ENCODE measurements at regions not wholly inside any gene's neighbourhood (a gene's known extent, or its start where the extent isn't known, plus 50 kb on each side); places are given as distances from the start of the nearest gene placed in this dataset.

DNA sequence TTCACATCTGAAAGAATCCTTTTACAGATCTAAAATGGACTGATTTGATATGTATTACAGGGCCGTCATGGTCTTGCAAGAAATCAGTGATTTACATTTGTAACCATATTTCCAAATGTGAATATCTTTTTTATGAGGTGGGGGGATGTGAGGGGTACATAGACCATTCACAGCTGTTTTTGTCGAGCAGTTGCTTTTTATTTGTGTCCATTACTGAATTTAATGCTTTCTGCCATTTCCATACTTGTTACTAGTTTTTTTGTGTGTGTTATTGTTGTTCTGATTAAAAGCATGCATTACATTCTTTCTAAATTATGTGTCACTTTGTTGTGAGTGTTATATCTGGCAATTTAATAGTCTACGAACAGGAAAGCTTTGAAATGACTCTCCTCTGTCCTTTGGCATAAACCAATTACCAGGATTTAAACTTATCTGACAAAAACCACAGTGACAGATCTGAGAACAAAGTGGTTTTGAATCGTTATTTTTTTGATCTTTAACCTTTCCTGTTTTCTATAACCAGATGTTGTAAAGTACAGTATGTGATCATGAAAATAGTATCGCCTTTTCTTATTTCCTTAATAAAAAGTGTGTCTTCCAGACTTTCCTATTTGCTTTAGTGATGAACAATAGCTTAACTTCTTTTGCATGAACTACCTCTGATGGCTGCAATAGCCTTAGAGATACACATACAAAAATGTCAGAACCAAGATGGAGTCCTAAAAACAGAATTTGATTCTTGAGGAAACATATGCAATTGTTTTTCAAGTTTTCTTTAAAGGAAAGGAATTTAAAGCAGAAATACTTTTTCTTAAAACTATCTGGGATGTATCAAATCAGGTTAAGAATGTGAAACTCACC lies 354.2 kb upstream of the ACVR2A start:
- DNase-seq (ENCODE audit: low read depth) = no peak
- H3K4me3 ChIP-seq (ENCODE audit: low read depth, low read length) = no peak overlapping the region

DNA sequence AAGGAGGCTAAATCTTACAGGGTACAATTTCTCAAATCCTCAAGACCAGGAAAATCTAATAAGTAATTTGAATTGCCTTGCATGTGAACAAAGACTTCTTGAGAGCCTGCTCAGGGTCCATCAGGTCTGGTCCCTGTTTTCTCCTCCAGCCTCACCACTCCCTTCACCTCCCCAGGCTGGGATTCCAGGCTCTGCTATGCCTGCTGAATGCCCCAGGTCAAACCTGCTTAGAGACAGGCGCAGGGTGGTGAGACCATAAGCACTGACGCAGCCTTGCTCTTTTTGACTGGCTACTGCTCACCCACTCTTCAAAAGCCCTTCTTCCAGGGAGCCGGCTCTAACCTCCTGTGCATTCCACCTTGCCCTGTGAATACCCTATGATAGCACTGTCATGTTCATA lies 356.4 kb upstream of the ACVR2A start:
- no peak for DNase-seq (ENCODE audit: low read depth)
- H3K4me3 ChIP-seq (ENCODE audit: low read depth, low read length) = no peak overlapping the region

DNA sequence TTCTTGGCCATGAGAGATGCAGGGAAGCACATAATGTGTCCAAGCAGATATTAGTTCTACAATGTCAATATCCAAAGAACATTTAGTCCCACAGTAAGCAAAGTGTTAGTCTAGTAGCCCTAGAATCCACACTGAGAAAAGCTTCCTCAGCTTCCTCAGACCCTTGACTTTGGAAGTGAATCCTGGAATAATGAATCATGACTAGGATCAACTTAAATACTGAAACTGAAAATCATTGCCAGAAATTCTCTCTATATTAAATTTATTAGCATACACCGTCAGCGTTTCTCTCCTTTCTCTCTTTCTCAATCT lies 356.9 kb upstream of the ACVR2A start:
- no peak overlapping the region for H3K4me3 ChIP-seq (ENCODE audit: low read depth, low read length)
- no peak for DNase-seq (ENCODE audit: low read depth)

GRCh38 chr2:147487286-147487977 lies 357.4 kb upstream of the ACVR2A start:
- DNase-seq (ENCODE audit: low read depth) = no peak
- H3K4me3 ChIP-seq (ENCODE audit: low read depth, low read length) = no peak overlapping the region

DNA sequence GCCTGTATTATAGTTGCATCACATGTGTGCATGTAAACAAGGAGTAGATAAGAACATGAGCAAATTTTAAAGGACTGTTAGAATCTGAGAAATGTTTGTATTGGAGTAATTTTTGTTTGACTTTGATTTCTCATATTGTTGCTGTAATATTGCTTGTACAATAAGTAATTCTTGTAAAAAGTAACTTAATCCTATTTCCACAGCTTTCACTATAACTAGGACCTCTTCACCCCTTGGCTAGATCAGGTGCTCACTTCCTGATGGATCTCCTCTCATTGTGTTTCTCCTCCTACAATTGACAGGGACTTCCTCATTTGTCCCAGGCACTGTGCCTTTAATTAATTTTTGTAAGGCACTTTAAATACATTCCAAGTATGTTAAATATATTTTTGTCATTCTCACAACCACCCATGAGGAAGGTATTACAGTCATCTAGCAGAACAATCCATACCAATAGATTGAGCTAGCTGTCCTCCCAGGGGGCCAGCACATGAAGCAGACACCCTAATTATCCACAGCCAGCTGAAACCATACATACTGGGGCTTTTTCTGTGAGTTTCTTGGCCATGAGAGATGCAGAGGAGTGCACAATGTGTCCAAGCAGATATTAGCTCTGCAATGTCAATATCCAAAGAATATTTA lies 359.5 kb upstream of the ACVR2A start:
- DNase-seq (ENCODE audit: low read depth) = no peak
- no peak overlapping the region for H3K4me3 ChIP-seq (ENCODE audit: low read depth, low read length)

GRCh38 chr2:147483911-147484310 lies 360.9 kb upstream of the ACVR2A start:
- H3K4me3 ChIP-seq (ENCODE audit: low read depth, low read length) = no peak overlapping the region
- DNase-seq (ENCODE audit: low read depth) = no peak

GRCh38 chr2:147482916-147483669 lies 361.7 kb upstream of the ACVR2A start:
- no peak for DNase-seq (ENCODE audit: low read depth)
- H3K4me3 ChIP-seq (ENCODE audit: low read depth, low read length) = no peak overlapping the region

DNA sequence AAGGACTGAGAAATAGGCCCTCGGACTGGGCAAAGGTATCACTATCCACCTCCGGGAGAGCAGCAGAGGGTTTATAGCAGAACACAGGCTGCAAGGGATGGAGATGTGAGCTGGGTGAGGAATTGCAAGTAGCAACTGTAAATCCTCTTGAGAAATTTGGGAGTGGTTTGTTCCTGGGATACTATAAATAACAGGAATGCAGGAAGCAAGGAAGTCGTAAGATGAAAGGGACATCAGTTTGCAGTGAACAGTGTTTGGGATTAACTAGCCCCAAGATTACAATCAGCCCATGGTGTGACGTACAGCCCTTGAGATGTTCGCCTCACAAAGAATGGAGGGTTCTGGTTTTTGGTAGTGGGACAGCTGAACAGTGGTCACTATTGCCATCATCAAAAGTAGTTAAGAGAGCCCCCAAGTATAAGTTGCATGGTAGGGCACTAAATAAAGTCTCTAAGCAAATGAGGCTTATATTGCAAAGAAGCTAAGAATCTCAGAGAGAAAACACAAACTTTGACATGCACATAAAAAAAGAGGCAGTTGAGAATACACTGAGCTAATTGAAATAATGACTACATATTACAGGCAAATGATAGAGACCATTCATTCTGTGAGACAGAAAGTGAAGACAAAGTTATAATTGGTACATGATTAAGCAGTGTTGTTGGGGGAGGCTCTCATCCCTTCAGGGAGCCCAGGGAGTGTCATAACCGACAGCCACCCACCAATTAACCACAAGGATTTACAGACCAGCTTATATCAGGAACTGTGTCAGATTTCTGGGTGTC lies 362.5 kb upstream of the ACVR2A start:
- DNase-seq (ENCODE audit: low read depth) = no peak
- no peak overlapping the region for H3K4me3 ChIP-seq (ENCODE audit: low read depth, low read length)

DNA sequence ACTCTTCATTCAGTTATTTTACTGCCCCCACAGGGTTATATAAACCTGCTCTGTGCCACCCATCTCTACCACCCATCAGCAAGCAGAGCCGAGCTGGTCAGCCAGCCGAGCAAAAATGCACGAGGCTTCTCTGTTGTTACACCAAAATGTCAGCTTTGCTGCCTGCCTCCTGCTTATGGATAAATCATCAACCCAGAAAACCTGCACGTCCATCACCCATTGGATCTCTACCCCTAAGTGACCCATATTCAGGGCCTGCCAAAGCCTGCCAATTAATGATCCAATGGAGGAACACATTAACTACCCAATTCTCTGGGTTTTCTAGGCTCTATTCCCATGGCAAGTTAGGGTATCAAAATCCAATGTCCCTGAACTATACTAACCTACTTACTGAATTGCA lies 365.5 kb upstream of the ACVR2A start:
- no peak for DNase-seq (ENCODE audit: low read depth)
- H3K4me3 ChIP-seq (ENCODE audit: low read depth, low read length) = no peak overlapping the region

DNA sequence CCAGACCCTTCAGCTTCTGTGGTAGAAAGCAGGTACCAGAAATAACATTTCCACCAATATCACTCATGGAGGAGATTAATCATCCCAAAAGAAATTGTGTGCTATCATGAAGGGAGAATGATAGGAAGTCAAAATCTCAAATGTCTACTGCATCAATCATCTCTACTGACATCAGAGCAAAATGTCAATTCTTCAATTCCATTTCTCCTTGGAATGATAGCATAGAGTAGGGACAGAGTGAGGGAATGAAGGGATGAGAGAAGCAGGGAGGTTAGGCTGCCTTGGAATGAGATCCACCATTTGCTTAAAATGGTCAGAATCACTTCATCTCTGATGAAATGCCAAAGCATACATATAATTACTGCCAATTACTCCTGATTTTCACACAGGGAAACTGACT lies 371.8 kb upstream of the ACVR2A start:
- no peak overlapping the region for H3K4me3 ChIP-seq (ENCODE audit: low read depth, low read length)
- DNase-seq (ENCODE audit: low read depth) = no peak

- H3K4me3 ChIP-seq (ENCODE audit: low read depth, low read length) = no peak overlapping the region
- DNase-seq (ENCODE audit: low read depth) = no peak
Measured at GRCh38 chr2:147471126-147471525, 373.7 kb upstream of the ACVR2A start.

DNA sequence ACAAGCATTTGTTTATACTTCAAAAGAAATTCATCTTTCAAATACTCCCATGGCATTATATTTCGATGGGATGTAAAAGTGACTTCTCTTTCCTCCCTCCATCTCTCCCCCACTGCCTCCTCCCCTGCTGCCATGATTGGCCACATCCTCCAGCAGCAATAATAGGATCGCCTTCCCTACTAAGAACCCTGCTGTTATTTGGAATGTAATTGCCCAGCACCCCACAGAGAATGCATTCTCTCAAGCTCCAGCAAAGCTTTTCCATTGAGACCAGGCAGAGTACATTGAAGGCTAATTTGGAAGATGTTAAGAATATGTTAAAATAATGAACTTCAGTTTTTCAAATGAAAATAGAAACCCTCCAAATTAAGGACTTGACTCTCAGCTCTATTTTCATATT lies 375.4 kb upstream of the ACVR2A start:
- H3K4me3 ChIP-seq (ENCODE audit: low read depth, low read length) = no peak overlapping the region
- no peak for DNase-seq (ENCODE audit: low read depth)

GRCh38 chr2:147468963-147469362 lies 375.9 kb upstream of the ACVR2A start:
- DNase-seq (ENCODE audit: low read depth) = no peak
- H3K4me3 ChIP-seq (ENCODE audit: low read depth, low read length) = no peak overlapping the region

- H3K4me3 ChIP-seq (ENCODE audit: low read depth, low read length) = no peak overlapping the region
- DNase-seq (ENCODE audit: low read depth) = no peak
Measured at GRCh38 chr2:147468349-147468748, 376.5 kb upstream of the ACVR2A start.

- no peak overlapping the region for H3K4me3 ChIP-seq (ENCODE audit: low read depth, low read length)
- DNase-seq (ENCODE audit: low read depth) = no peak
Measured at GRCh38 chr2:147467441-147467840, 377.4 kb upstream of the ACVR2A start.

DNA sequence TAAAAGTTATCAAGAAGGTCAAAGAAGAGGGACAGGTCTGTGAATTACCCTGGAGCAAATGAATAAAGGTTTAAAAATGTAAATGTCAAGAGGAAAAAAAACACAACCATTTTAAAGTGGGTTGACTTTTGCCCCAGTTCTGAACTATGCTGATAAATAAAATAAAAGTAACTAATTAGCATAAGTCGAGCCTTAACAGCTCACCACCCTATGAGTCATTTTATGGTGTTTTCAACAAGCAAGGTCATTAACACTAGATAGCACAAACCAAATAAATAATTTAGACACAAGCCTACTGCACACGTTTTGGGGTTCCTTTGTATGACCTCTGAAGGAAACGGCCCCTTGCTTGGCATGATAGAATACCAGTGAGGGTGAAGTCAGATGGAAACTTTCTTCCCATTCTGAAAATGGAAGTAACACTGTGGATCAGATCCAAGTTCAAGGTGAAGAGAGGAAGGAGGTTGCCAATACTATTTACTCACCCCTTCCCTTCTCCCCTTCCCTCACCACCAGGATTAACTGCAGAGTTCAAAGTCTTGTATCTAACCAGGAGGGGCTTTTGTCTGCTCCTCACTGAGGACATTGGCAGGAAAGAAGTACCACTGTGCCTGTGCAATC lies 380.0 kb upstream of the ACVR2A start:
- DNase-seq (ENCODE audit: low read depth) = no peak
- H3K4me3 ChIP-seq (ENCODE audit: low read depth, low read length) = no peak overlapping the region

DNA sequence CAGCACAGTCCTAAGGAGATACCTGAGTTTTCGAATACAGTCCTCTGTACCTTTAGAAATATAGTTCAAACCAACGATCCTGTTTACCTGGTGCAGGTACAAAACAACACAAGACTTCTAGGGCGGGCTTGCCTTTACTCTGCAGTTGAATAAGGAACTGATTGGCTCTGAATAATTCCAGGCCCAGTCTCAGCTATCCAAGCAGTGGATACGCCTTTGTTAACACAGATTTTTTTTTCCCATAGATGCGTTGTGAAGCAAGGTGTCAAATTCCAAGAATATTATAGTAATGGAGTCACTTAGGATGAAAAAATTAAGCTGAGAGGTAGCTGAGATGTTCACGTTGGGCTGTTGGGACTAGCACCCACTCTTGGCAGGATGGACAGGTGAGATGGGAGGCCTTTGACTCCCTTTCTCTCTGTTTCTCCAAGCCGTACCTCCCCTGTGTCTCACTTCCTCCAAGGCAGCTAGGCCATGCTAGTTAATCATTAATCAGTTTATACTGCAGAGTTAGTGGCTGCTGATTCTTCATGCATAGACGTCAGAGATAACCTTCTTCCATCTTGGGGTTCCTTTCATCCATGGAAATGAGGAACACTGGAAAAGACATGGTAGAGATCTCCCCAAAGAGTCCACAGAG lies 380.8 kb upstream of the ACVR2A start:
- no peak for DNase-seq (ENCODE audit: low read depth)
- no peak overlapping the region for H3K4me3 ChIP-seq (ENCODE audit: low read depth, low read length)

DNA sequence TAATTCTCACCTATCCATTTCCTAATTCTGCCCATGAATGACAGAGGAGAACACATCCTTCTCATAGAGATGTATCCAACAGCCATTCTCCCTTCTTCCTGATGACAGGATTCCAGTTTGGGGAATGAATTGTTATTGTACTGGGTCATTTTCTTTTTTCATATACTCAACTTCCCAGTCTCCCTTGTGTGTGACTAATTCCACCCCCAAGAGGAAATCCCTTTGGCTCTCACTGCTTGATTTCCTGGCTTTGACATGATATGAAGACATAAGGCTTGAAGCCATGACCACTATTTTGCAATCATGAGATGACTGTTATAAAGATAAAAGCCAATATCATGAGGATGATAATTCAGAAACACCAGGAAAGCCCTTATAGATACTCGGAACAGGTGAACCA lies 384.7 kb upstream of the ACVR2A start:
- H3K4me3 ChIP-seq (ENCODE audit: low read depth, low read length) = no peak overlapping the region
- DNase-seq (ENCODE audit: low read depth) = no peak

Data from skeletal muscle cell (primary cell).